ENCODE measurements at regions not wholly inside any gene's neighbourhood (a gene's known extent, or its start where the extent isn't known, plus 50 kb on each side); places are given as distances from the start of the nearest gene placed in this dataset.

DNA sequence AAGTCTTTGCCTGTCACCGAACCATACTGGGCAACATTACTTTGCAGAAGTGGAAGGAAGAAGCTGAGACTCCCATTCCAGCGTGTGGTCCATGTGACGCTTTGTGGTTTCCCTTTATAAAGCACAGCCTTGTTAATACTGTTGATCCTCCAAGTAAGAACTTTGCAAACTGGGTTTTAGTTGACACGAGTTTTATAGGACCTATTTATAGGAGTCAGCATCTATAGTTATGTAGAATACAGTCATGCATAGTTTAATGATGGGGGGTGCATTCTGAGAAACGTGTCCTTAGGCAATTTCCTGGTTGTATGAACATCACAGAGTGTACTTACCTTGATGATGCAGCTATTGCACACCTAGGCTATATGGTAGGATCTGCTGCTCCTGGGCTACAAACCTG, 1879.4 kb upstream of the TENM3 start:
- no peak for DNase-seq (ENCODE audit: low read depth, low spot score)
- no peak for TF ChIP-seq SUZ12 (IDR thresholded peaks at IDR 0.05; ENCODE audit: extremely low read depth, insufficient read depth, insufficient read length)
- no peak for TF ChIP-seq YY1 (IDR thresholded peaks at IDR 0.05; ENCODE audit: insufficient read depth, insufficient read length)
- no peak for TF ChIP-seq ZNF274 (IDR thresholded peaks at IDR 0.05; ENCODE audit: low read depth, low read length)
- Histone ChIP-seq H3K27me3 (ENCODE audit: insufficient read depth, insufficient read length) (no peaks in the 10 kb centered on the region), H3K36me3 (ENCODE audit: insufficient read depth, insufficient read length, low read length) (no peaks in the 10 kb centered on the region), H3K4me3 (ENCODE audit: insufficient read length, low read depth) (no peak overlapping the region), H3K4me1 (ENCODE audit: insufficient read depth, insufficient read length) (no peaks in the 10 kb centered on the region), H3K9ac (ENCODE audit: insufficient read length, low read depth) (no peak overlapping the region), H3K9me3 (ENCODE audit: insufficient read depth, low read length) (no peaks in the 10 kb centered on the region)

DNA sequence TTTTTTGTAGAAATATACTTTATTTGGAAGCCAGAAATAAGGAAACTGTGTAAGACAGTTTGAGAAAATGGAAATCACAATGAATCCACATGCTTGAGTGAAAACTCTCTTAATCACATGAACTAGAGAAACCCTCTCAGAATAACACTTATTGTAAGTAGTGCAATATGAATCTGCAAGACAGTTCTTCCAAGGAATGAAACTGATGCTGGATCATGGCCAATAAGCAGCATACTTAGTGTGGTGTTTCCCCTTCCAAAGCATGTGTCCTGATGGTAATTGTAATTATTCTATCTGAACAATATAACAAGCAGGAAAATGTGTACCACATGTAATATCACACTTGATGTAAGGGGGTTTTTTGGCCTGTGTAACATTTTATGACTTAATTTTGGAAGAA, 1870.5 kb upstream of the TENM3 start:
- no peaks in the 10 kb centered on the region for H3K36me3 ChIP-seq (ENCODE audit: insufficient read depth, insufficient read length, low read length)
- no peaks in the 10 kb centered on the region for H3K4me1 ChIP-seq (ENCODE audit: insufficient read depth, insufficient read length)
- DNase-seq (ENCODE audit: low read depth, low spot score): no peak
- H3K4me3 ChIP-seq (ENCODE audit: insufficient read length, low read depth): no peak overlapping the region
- H3K9me3 ChIP-seq (ENCODE audit: insufficient read depth, low read length): no peaks in the 10 kb centered on the region
- no peaks in the 10 kb centered on the region for H3K27me3 ChIP-seq (ENCODE audit: insufficient read depth, insufficient read length)
- no peak overlapping the region for H3K9ac ChIP-seq (ENCODE audit: insufficient read length, low read depth)
- TF ChIP-seq SUZ12 (IDR thresholded peaks at IDR 0.05; ENCODE audit: extremely low read depth, insufficient read depth, insufficient read length): no peak
- no peak for TF ChIP-seq YY1 (IDR thresholded peaks at IDR 0.05; ENCODE audit: insufficient read depth, insufficient read length)
- no peak for TF ChIP-seq ZNF274 (IDR thresholded peaks at IDR 0.05; ENCODE audit: low read depth, low read length)

DNA sequence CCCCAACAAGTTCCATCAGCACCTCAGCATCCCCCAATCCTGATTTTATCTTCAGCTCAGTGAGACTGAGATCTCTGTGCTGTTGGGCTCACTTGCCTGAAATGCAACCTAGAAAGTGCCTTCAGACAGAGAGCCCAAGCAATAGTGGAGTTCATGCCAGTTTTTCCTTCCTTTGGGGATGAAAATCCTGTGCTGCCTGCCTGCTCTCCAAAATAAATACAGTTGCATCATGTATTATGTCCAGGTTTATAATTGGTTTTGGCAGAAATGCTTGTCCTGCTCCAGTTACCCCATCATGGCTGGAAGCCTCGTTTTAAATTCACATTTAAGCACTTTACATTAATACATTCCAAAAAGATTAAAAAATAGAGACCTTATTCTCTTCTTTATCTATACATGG, 1865.5 kb upstream of the TENM3 start:
- no peaks in the 10 kb centered on the region for H3K9me3 ChIP-seq (ENCODE audit: insufficient read depth, low read length)
- H3K36me3 ChIP-seq (ENCODE audit: insufficient read depth, insufficient read length, low read length): no peaks in the 10 kb centered on the region
- H3K9ac ChIP-seq (ENCODE audit: insufficient read length, low read depth): no peak overlapping the region
- no peak overlapping the region for H3K4me3 ChIP-seq (ENCODE audit: insufficient read length, low read depth)
- no peaks in the 10 kb centered on the region for H3K4me1 ChIP-seq (ENCODE audit: insufficient read depth, insufficient read length)
- TF ChIP-seq ZNF274 (IDR thresholded peaks at IDR 0.05; ENCODE audit: low read depth, low read length) (no peak), SUZ12 (IDR thresholded peaks at IDR 0.05; ENCODE audit: extremely low read depth, insufficient read depth, insufficient read length) (no peak), YY1 (IDR thresholded peaks at IDR 0.05; ENCODE audit: insufficient read depth, insufficient read length) (no peak)
- no peaks in the 10 kb centered on the region for H3K27me3 ChIP-seq (ENCODE audit: insufficient read depth, insufficient read length)
- no peak for DNase-seq (ENCODE audit: low read depth, low spot score)

DNA sequence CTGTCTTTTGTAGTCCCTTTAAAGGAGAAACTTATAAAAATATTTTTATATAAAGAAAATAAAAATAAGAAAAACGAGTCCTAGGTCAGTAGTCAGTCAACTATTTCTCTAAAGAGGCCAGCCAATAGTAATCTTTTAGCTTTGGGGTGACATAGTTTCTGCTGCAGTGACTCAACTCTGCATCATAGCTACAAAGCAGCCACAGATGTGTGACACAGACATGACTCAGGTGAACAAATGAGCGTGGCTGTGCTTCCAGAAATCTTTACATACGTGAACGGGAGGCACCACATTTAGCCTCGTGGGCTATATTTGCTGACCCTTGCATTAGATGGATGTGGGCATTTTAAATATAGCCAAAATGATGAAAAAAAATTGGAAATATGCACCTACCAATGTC, 1862.5 kb upstream of the TENM3 start:
- Histone ChIP-seq H3K36me3 (ENCODE audit: insufficient read depth, insufficient read length, low read length) (no peaks in the 10 kb centered on the region), H3K27me3 (ENCODE audit: insufficient read depth, insufficient read length) (no peaks in the 10 kb centered on the region), H3K4me1 (ENCODE audit: insufficient read depth, insufficient read length) (no peaks in the 10 kb centered on the region), H3K4me3 (ENCODE audit: insufficient read length, low read depth) (no peak overlapping the region), H3K9ac (ENCODE audit: insufficient read length, low read depth) (no peak overlapping the region), H3K9me3 (ENCODE audit: insufficient read depth, low read length) (no peaks in the 10 kb centered on the region)
- DNase-seq (ENCODE audit: low read depth, low spot score): no peak
- TF ChIP-seq SUZ12 (IDR thresholded peaks at IDR 0.05; ENCODE audit: extremely low read depth, insufficient read depth, insufficient read length): no peak
- TF ChIP-seq ZNF274 (IDR thresholded peaks at IDR 0.05; ENCODE audit: low read depth, low read length): no peak
- no peak for TF ChIP-seq YY1 (IDR thresholded peaks at IDR 0.05; ENCODE audit: insufficient read depth, insufficient read length)

DNA sequence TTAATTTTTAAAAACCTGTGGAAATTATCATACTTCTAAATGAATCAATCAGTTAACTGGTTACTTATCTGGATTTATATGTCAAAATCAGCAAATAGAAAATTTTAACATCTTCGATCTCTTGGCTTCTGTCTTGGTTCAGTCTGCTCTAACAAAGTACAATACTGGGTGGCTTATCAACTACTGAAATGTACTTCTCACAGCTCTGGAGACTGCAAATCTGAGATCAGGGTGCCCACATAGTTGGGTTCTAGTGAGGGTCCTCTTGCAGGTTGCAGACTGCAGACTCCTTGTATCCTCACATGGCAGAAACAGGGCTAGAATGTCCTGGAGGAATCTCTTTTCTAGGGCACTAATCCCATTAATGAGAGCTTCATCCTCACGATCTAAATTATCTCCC, 1851.6 kb upstream of the TENM3 start:
- Histone ChIP-seq H3K4me1 (ENCODE audit: insufficient read depth, insufficient read length) (no peaks in the 10 kb centered on the region), H3K27me3 (ENCODE audit: insufficient read depth, insufficient read length) (no peaks in the 10 kb centered on the region), H3K9me3 (ENCODE audit: insufficient read depth, low read length) (no peaks in the 10 kb centered on the region), H3K36me3 (ENCODE audit: insufficient read depth, insufficient read length, low read length) (no peaks in the 10 kb centered on the region), H3K9ac (ENCODE audit: insufficient read length, low read depth) (no peak overlapping the region), H3K4me3 (ENCODE audit: insufficient read length, low read depth) (no peak overlapping the region)
- no peak for DNase-seq (ENCODE audit: low read depth, low spot score)
- TF ChIP-seq ZNF274 (IDR thresholded peaks at IDR 0.05; ENCODE audit: low read depth, low read length) (no peak), SUZ12 (IDR thresholded peaks at IDR 0.05; ENCODE audit: extremely low read depth, insufficient read depth, insufficient read length) (no peak), YY1 (IDR thresholded peaks at IDR 0.05; ENCODE audit: insufficient read depth, insufficient read length) (no peak)

DNA sequence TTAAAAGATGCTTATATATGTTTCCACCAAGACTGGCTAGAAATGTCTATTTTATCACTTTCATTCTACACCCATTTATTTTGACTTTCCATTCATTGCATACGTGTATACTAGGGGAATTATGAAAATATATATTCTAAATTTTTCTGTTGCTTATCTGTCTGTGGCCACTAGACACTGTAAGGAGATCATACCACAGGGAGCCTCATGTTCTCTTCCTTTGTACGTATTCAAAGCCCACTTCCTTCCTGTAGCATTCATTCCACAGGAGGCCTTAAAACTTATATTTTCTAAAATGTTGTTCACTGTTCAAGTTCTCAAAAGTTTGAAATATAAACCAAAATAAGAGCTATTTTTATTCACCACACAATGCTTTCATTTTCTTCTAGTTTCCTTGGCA, 1848.9 kb upstream of the TENM3 start:
- no peaks in the 10 kb centered on the region for H3K36me3 ChIP-seq (ENCODE audit: insufficient read depth, insufficient read length, low read length)
- no peak overlapping the region for H3K4me3 ChIP-seq (ENCODE audit: insufficient read length, low read depth)
- no peak overlapping the region for H3K9ac ChIP-seq (ENCODE audit: insufficient read length, low read depth)
- no peaks in the 10 kb centered on the region for H3K9me3 ChIP-seq (ENCODE audit: insufficient read depth, low read length)
- H3K4me1 ChIP-seq (ENCODE audit: insufficient read depth, insufficient read length): no peaks in the 10 kb centered on the region
- TF ChIP-seq SUZ12 (IDR thresholded peaks at IDR 0.05; ENCODE audit: extremely low read depth, insufficient read depth, insufficient read length): no peak
- TF ChIP-seq YY1 (IDR thresholded peaks at IDR 0.05; ENCODE audit: insufficient read depth, insufficient read length): no peak
- TF ChIP-seq ZNF274 (IDR thresholded peaks at IDR 0.05; ENCODE audit: low read depth, low read length): no peak
- H3K27me3 ChIP-seq (ENCODE audit: insufficient read depth, insufficient read length): no peaks in the 10 kb centered on the region
- no peak for DNase-seq (ENCODE audit: low read depth, low spot score)

DNA sequence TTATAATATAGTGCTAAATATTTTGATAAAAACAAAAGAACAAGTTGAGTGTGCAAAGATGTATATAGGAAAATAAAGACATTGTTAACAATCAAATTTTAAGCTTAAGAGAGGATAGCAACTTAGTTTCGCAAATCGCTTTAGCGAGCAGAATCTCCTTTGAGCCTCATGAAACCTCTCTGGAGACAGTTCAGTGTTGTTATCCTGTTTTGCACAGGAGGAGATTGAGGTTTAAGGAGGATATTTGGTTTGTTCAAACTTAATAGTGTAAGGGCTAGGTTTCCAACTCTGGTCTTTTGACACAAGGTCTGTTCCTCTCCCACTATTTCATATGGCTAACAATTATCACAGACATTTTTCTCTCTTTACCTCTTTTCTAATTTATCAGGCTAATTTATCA, 1848.5 kb upstream of the TENM3 start:
- Histone ChIP-seq H3K9me3 (ENCODE audit: insufficient read depth, low read length) (no peaks in the 10 kb centered on the region), H3K27me3 (ENCODE audit: insufficient read depth, insufficient read length) (no peaks in the 10 kb centered on the region), H3K4me1 (ENCODE audit: insufficient read depth, insufficient read length) (no peaks in the 10 kb centered on the region), H3K9ac (ENCODE audit: insufficient read length, low read depth) (no peak overlapping the region), H3K36me3 (ENCODE audit: insufficient read depth, insufficient read length, low read length) (no peaks in the 10 kb centered on the region), H3K4me3 (ENCODE audit: insufficient read length, low read depth) (no peak overlapping the region)
- TF ChIP-seq YY1 (IDR thresholded peaks at IDR 0.05; ENCODE audit: insufficient read depth, insufficient read length) (no peak), SUZ12 (IDR thresholded peaks at IDR 0.05; ENCODE audit: extremely low read depth, insufficient read depth, insufficient read length) (no peak), ZNF274 (IDR thresholded peaks at IDR 0.05; ENCODE audit: low read depth, low read length) (no peak)
- DNase-seq (ENCODE audit: low read depth, low spot score): no peak

DNA sequence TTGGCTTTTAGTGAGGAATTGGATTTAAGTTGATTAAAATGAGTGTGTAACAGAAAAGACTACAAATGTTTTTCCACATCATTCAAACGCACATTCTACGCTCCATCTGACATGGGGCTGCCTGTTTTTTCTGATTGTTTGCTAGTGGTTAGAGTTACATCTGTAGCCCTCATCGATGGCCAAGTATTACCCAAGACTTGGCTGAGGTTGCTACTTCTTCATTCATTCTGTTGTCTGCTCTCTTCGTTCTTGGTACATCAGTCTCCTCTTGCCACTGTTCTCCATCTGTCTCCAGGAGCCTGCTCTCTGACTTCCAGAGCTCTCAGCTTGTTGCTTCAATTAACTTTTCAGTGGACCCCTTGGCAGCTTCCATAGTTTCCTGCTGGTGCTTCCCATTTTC, 1844.6 kb upstream of the TENM3 start:
- no peak for DNase-seq (ENCODE audit: low read depth, low spot score)
- Histone ChIP-seq H3K4me3 (ENCODE audit: insufficient read length, low read depth) (no peak overlapping the region), H3K9ac (ENCODE audit: insufficient read length, low read depth) (no peak overlapping the region), H3K9me3 (ENCODE audit: insufficient read depth, low read length) (no peaks in the 10 kb centered on the region), H3K4me1 (ENCODE audit: insufficient read depth, insufficient read length) (no peaks in the 10 kb centered on the region), H3K36me3 (ENCODE audit: insufficient read depth, insufficient read length, low read length) (no peaks in the 10 kb centered on the region), H3K27me3 (ENCODE audit: insufficient read depth, insufficient read length) (no peaks in the 10 kb centered on the region)
- no peak for TF ChIP-seq ZNF274 (IDR thresholded peaks at IDR 0.05; ENCODE audit: low read depth, low read length)
- no peak for TF ChIP-seq SUZ12 (IDR thresholded peaks at IDR 0.05; ENCODE audit: extremely low read depth, insufficient read depth, insufficient read length)
- no peak for TF ChIP-seq YY1 (IDR thresholded peaks at IDR 0.05; ENCODE audit: insufficient read depth, insufficient read length)

Measured in NT2/D1 (cell line).